HG03575 (cell line): ENCODE measurements at regions not wholly inside any gene's neighbourhood (a gene's known extent, or its start where the extent isn't known, plus 50 kb on each side); places are given as distances from the start of the nearest gene placed in this dataset.
A peak's percentile ranks its signal among the peaks of the same experiment; 100 is the strongest.
"Not testable (repeated sequence)": the region's sequence is repeated elsewhere in the genome, so short reads cannot be mapped to it uniquely, and the experiment has no call there.

Source experiments
- ATAC-seq: cut with Tn5 transposase; IDR thresholded peaks from one replicate; pipeline ENCODE4 v1.9.1; 2021; ENCODE audit not compliant: unreplicated experiment, insufficient number of reproducible peaks, low FRiP score; ENCODE audit errors: extremely low read depth

- ATAC-seq, result peak; percentile 70
Observed at GRCh38 chr10:21372651-21373410, 152.7 kb downstream of the SKIDA1 start.

- ATAC-seq, result no peak
Observed at GRCh38 chr10:21369697-21370096, 155.8 kb downstream of the SKIDA1 start.

- no peak for ATAC-seq
Observed at GRCh38 chr10:21368728-21369425, 156.6 kb downstream of the SKIDA1 start.

GRCh38 chr10:21368022-21368582 lies 157.4 kb downstream of the SKIDA1 start:
- ATAC-seq, result no peak

GRCh38 chr10:21366108-21366507 lies 159.4 kb downstream of the SKIDA1 start:
- not testable (repeated sequence) for ATAC-seq

- ATAC-seq, result no peak
Observed at GRCh38 chr10:21364196-21365114, 161.0 kb downstream of the SKIDA1 start.

- ATAC-seq, result no peak
Observed at GRCh38 chr10:21363731-21364104, 161.8 kb downstream of the SKIDA1 start.

GRCh38 chr10:21363092-21363730 lies 162.3 kb downstream of the SKIDA1 start:
- no peak for ATAC-seq

- no peak for ATAC-seq
Observed at GRCh38 chr10:21359202-21359601, 166.3 kb downstream of the SKIDA1 start.

GRCh38 chr10:21355591-21356011 lies 169.9 kb downstream of the SKIDA1 start:
- no peak for ATAC-seq

GRCh38 chr10:21352886-21353285 lies 172.6 kb downstream of the SKIDA1 start:
- ATAC-seq, result no peak

- ATAC-seq, result not testable (repeated sequence)
Observed at GRCh38 chr10:21351594-21351993, 173.9 kb downstream of the SKIDA1 start.

- no peak for ATAC-seq
Observed at GRCh38 chr10:21349912-21350286, 175.6 kb downstream of the SKIDA1 start.

- ATAC-seq, result no peak
Observed at GRCh38 chr10:21347785-21348170, 177.7 kb downstream of the SKIDA1 start.

GRCh38 chr10:21347043-21347784 lies 178.3 kb downstream of the SKIDA1 start:
- ATAC-seq, result no peak

GRCh38 chr10:21343087-21343486 lies 182.4 kb downstream of the SKIDA1 start:
- no peak for ATAC-seq

GRCh38 chr10:21342499-21342898 lies 183.0 kb downstream of the SKIDA1 start:
- not testable (repeated sequence) for ATAC-seq

GRCh38 chr10:21340331-21340730 lies 185.2 kb downstream of the SKIDA1 start:
- ATAC-seq, result no peak
